Hepatocyte (in vitro differentiated cells): ENCODE measurements at regions not wholly inside any gene's neighbourhood (a gene's known extent, or its start where the extent isn't known, plus 50 kb on each side); places are given as distances from the start of the nearest gene placed in this dataset.

ENCODE experiments used
- CTCF ChIP-seq: fragments of 200-600 bp; sonication (generic); IDR thresholded peaks from 2 replicates; pipeline ENCODE4 v1.5.1; 2016; ENCODE audit warnings: antibody characterized with exemption, mild to moderate bottlenecking; ENCODE audit not compliant: poor library complexity
- EZH2phosphoT487 ChIP-seq: fragments of 200-600 bp; sonication (generic); IDR thresholded peaks from one replicate; pipeline ENCODE4 v1.6.1; 2018; ENCODE audit warnings: antibody characterized with exemption, mild to moderate bottlenecking, low read depth, moderate library complexity; ENCODE audit not compliant: unreplicated experiment, severe bottlenecking

GRCh38 chr1:30380625-30380984, 342.8 kb downstream of the MATN1 start:
- TF ChIP-seq EZH2phosphoT487 (no peak), CTCF (no peak)
